HG02943 (cell line): ENCODE measurements at regions not wholly inside any gene's neighbourhood (a gene's known extent, or its start where the extent isn't known, plus 50 kb on each side); places are given as distances from the start of the nearest gene placed in this dataset.
"Not testable (repeated sequence)": the region's sequence is repeated elsewhere in the genome, so short reads cannot be mapped to it uniquely, and the experiment has no call there.

Experiments
- ATAC-seq: cut with Tn5 transposase; IDR thresholded peaks from one replicate; pipeline ENCODE4 v1.9.1; 2021; ENCODE audit warnings: mild to moderate bottlenecking, low read depth, moderate library complexity; ENCODE audit not compliant: unreplicated experiment

- no peak for ATAC-seq
Measured at GRCh38 chr4:147096667-147097604, 151.3 kb upstream of the TTC29 start.

- ATAC-seq, result no peak
Measured at GRCh38 chr4:147101678-147102077, 156.0 kb upstream of the TTC29 start.

GRCh38 chr4:147102596-147102995 lies 156.9 kb upstream of the TTC29 start:
- no peak for ATAC-seq

GRCh38 chr4:147103403-147103946 lies 157.8 kb upstream of the TTC29 start:
- ATAC-seq, result no peak

GRCh38 chr4:147104768-147105167 lies 159.1 kb upstream of the TTC29 start:
- no peak for ATAC-seq

- no peak for ATAC-seq
Measured at GRCh38 chr4:147108409-147108808, 162.7 kb upstream of the TTC29 start.

GRCh38 chr4:147109800-147110199 lies 164.1 kb upstream of the TTC29 start:
- ATAC-seq, result no peak

GRCh38 chr4:147110473-147111367 lies 165.1 kb upstream of the TTC29 start:
- no peak for ATAC-seq

GRCh38 chr4:147112196-147112595 lies 166.5 kb upstream of the TTC29 start:
- not testable (repeated sequence) for ATAC-seq

- ATAC-seq, result no peak
Measured at GRCh38 chr4:147117431-147117830, 171.8 kb upstream of the TTC29 start.

- no peak for ATAC-seq
Measured at GRCh38 chr4:147118528-147118927, 172.9 kb upstream of the TTC29 start.

GRCh38 chr4:147122685-147123084 lies 177.0 kb upstream of the TTC29 start:
- ATAC-seq, result no peak

GRCh38 chr4:147123146-147123545 lies 177.5 kb upstream of the TTC29 start:
- no peak for ATAC-seq

- ATAC-seq, result no peak
Measured at GRCh38 chr4:147128787-147129186, 183.1 kb upstream of the TTC29 start.

- ATAC-seq, result no peak
Measured at GRCh38 chr4:147129687-147130086, 184.0 kb upstream of the TTC29 start.

GRCh38 chr4:147134536-147135210 lies 189.0 kb upstream of the TTC29 start:
- no peak for ATAC-seq

- no peak for ATAC-seq
Measured at GRCh38 chr4:147136310-147136709, 190.6 kb upstream of the TTC29 start.

- ATAC-seq, result no peak
Measured at GRCh38 chr4:147136751-147137150, 191.1 kb upstream of the TTC29 start.

GRCh38 chr4:147137280-147137679 lies 191.6 kb upstream of the TTC29 start:
- ATAC-seq, result no peak

- no peak for ATAC-seq
Measured at GRCh38 chr4:147138171-147138570, 192.5 kb upstream of the TTC29 start.
